HFF-Myc (cell line): ENCODE measurements at regions not wholly inside any gene's neighbourhood (a gene's known extent, or its start where the extent isn't known, plus 50 kb on each side); places are given as distances from the start of the nearest gene placed in this dataset.
"Not testable (repeated sequence)": the region's sequence is repeated elsewhere in the genome, so short reads cannot be mapped to it uniquely, and the experiment has no call there.

ENCODE experiments used
- DNase-seq: peaks from one replicate; pipeline ENCODE4 v3.0.0-alpha.2; 2011; ENCODE audit warnings: low read depth; ENCODE audit errors: extremely low read depth
- H3K4me3 ChIP-seq: replicated peaks from 2 replicates; pipeline ENCODE4 v1.5.1; 2011; ENCODE audit warnings: low read depth, mild to moderate bottlenecking, control low read depth, low read length
- CTCF ChIP-seq: IDR thresholded peaks from 2 replicates; pipeline ENCODE4 v1.5.1; 2012; ENCODE audit warnings: mild to moderate bottlenecking, low read depth, low read length, control low read depth; ENCODE audit errors: missing control alignments

GRCh38 chr14:43285575-43285974 lies 1221.5 kb downstream of the FSCB start:
- no peak for TF ChIP-seq CTCF
- DNase-seq, result no peak
- no peak overlapping the region for H3K4me3 ChIP-seq

- H3K4me3 ChIP-seq, result no peak overlapping the region
- DNase-seq, result no peak
- no peak for TF ChIP-seq CTCF
Observed at GRCh38 chr14:43260056-43260455, 1247.0 kb downstream of the FSCB start.

GRCh38 chr14:43258396-43258795 lies 1248.7 kb downstream of the FSCB start:
- no peak for DNase-seq
- no peak for TF ChIP-seq CTCF
- H3K4me3 ChIP-seq, result no peak overlapping the region

GRCh38 chr14:43256996-43257395 lies 1250.1 kb downstream of the FSCB start:
- H3K4me3 ChIP-seq, DNase-seq: not testable (repeated sequence)

GRCh38 chr14:43252866-43253265 lies 1254.2 kb downstream of the FSCB start:
- no peak overlapping the region for H3K4me3 ChIP-seq
- TF ChIP-seq CTCF, result no peak
- no peak for DNase-seq

DNA sequence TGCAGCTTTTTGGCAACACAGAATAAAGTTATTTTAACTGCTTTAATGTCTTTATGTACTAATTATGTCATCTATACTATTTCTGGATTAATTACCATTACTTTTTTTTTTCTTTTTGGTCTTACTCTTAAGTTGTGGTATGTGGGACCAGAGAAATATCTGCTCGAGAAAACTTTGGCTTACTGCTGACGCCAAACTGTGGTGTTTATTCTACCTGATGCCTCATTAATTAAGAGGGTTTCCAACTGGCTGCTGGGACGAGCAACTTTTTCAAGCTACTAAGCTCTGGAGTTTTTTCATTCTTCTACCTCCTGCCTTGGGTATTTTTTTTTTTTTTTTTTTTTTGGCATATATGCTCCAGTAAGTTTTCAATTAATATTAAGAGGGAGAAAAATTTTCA lies 1257.5 kb downstream of the FSCB start:
- no peak for TF ChIP-seq CTCF
- DNase-seq, result no peak
- no peak overlapping the region for H3K4me3 ChIP-seq

GRCh38 chr14:43249116-43249515 lies 1258.0 kb downstream of the FSCB start:
- no peak for DNase-seq
- no peak overlapping the region for H3K4me3 ChIP-seq
- no peak for TF ChIP-seq CTCF

- TF ChIP-seq CTCF, result no peak
Observed at GRCh38 chr14:43247877-43248276, 1259.2 kb downstream of the FSCB start.

More at GRCh38 chr14:43247877-43248276, 1259.2 kb downstream of the FSCB start:
- DNase-seq, result no peak
- H3K4me3 ChIP-seq, result no peak overlapping the region
